ENCODE measurements at regions not wholly inside any gene's neighbourhood (a gene's known extent, or its start where the extent isn't known, plus 50 kb on each side); places are given as distances from the start of the nearest gene placed in this dataset.

DNA sequence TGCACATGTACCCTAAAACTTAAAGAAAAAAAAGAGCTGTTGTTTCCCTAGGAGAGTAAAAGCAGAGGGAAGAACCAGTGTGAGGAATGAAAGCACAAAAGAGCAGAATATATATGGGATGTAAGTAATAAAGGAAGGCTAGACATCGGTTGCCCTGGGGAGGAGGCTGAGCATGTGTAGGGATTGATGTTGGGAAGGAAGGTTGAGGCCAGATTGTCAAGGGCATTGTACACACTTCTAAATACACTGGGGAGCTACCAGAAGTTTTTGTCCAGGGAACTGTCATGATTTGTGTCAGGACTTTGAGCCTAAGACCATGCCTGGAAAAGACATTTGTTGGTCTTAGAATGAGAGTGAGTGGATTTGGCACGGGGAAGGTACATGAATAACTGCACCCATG lies 467.1 kb downstream of the GPAT3 start:
- no peak for TF ChIP-seq POLR2A (IDR thresholded peaks at IDR 0.05; ENCODE audit: low read depth, low read length)
- no peak for TF ChIP-seq POLR2AphosphoS5 (IDR thresholded peaks at IDR 0.05; ENCODE audit: low read depth, low read length)
- TF ChIP-seq TAF1 (IDR thresholded peaks at IDR 0.05; ENCODE audit: low read depth, low read length): no peak
- TF ChIP-seq PAX5 (IDR thresholded peaks at IDR 0.05; ENCODE audit: insufficient read depth, low read length, severe bottlenecking): no peak
